ENCODE measurements at regions not wholly inside any gene's neighbourhood (a gene's known extent, or its start where the extent isn't known, plus 50 kb on each side); places are given as distances from the start of the nearest gene placed in this dataset.

- TF ChIP-seq JUN (IDR thresholded peaks at IDR 0.05; ENCODE audit: borderline replicate concordance, insufficient read depth, insufficient read length, low read depth) (no peak), POLR2AphosphoS5 (IDR thresholded peaks at IDR 0.05; ENCODE audit: insufficient read depth, low read depth, low read length) (no peak), POLR2A (IDR thresholded peaks at IDR 0.05; ENCODE audit: low read depth, low read length) (no peak)
- TF ChIP-seq, protein P1, sequence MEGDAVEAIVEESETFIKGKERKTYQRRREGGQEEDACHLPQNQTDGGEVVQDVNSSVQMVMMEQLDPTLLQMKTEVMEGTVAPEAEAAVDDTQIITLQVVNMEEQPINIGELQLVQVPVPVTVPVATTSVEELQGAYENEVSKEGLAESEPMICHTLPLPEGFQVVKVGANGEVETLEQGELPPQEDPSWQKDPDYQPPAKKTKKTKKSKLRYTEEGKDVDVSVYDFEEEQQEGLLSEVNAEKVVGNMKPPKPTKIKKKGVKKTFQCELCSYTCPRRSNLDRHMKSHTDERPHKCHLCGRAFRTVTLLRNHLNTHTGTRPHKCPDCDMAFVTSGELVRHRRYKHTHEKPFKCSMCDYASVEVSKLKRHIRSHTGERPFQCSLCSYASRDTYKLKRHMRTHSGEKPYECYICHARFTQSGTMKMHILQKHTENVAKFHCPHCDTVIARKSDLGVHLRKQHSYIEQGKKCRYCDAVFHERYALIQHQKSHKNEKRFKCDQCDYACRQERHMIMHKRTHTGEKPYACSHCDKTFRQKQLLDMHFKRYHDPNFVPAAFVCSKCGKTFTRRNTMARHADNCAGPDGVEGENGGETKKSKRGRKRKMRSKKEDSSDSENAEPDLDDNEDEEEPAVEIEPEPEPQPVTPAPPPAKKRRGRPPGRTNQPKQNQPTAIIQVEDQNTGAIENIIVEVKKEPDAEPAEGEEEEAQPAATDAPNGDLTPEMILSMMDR (IDR thresholded peaks at IDR 0.05; ENCODE audit: extremely low read depth in 1 of 2, insufficient read depth in 1 of 2, low read depth in 1 of 2, low read length in 2 of 2) = no peak
These were observed 230.1 kb downstream of the RAB11FIP4 start for GRCh38 chr17:31621566-31621965.
